PC-9 (cell line): ENCODE measurements at regions not wholly inside any gene's neighbourhood (a gene's known extent, or its start where the extent isn't known, plus 50 kb on each side); places are given as distances from the start of the nearest gene placed in this dataset.

ENCODE experiments used
- CTCF ChIP-seq: fragments of 200-600 bp; sonication (generic); conservative IDR thresholded peaks from 2 replicates; pipeline ENCODE4 v1.6.1; 2017; ENCODE audit warnings: mixed run types, antibody characterized with exemption, mild to moderate bottlenecking, moderate library complexity
- EZH2 ChIP-seq: fragments of 200-600 bp; sonication (generic); IDR thresholded peaks from 2 replicates; pipeline ENCODE4 v1.8.0; 2017; ENCODE audit warnings: antibody characterized with exemption, low read depth

- no peak for TF ChIP-seq EZH2
- TF ChIP-seq CTCF: no peak
Observed at GRCh38 chr5:109953761-109954160, 264.0 kb downstream of the MAN2A1 start.
